ENCODE measurements at regions not wholly inside any gene's neighbourhood (a gene's known extent, or its start where the extent isn't known, plus 50 kb on each side); places are given as distances from the start of the nearest gene placed in this dataset.

DNA sequence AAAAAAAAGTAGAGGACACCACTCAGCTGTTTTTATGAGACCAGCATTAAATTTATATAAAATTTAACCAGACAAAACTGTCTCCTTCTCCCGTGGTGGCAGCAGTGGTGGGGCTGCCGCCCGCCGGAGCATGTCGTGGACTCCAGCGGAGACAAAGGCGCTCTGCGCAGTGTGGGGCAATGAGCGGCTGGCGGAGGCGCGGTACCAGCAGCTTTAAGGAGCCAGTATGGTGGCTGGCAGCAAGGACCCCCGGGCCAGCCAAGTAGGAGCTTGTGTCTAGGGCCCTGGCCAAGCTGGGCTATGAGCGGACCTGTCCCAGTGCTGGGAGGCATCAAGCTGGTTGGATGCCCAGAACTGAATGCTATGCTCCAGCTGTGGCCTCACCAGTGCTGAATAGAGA, 2102.9 kb downstream of the NCAM2 start:
- H3K36me3 ChIP-seq, result no peaks in the 10 kb centered on the region
- DNase-seq (ENCODE audit: low spot score in 2 of 2), result no peak
- 92% methylated on average over 14 of the region's 14 CpGs for WGBS
- TF ChIP-seq EP300 (IDR thresholded peaks at IDR 0.05) (no peak), POLR2AphosphoS5 (IDR thresholded peaks at IDR 0.05) (no peak), POLR2A (IDR thresholded peaks at IDR 0.05) (no peak)
- TF ChIP-seq, protein P1, sequence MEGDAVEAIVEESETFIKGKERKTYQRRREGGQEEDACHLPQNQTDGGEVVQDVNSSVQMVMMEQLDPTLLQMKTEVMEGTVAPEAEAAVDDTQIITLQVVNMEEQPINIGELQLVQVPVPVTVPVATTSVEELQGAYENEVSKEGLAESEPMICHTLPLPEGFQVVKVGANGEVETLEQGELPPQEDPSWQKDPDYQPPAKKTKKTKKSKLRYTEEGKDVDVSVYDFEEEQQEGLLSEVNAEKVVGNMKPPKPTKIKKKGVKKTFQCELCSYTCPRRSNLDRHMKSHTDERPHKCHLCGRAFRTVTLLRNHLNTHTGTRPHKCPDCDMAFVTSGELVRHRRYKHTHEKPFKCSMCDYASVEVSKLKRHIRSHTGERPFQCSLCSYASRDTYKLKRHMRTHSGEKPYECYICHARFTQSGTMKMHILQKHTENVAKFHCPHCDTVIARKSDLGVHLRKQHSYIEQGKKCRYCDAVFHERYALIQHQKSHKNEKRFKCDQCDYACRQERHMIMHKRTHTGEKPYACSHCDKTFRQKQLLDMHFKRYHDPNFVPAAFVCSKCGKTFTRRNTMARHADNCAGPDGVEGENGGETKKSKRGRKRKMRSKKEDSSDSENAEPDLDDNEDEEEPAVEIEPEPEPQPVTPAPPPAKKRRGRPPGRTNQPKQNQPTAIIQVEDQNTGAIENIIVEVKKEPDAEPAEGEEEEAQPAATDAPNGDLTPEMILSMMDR (IDR thresholded peaks at IDR 0.05), result no peak
- no peaks in the 10 kb centered on the region for H3K4me1 ChIP-seq
- H3K4me3 ChIP-seq, result no peak overlapping the region
- no peak overlapping the region for H3K27ac ChIP-seq
- H3K27me3 ChIP-seq, result no peaks in the 10 kb centered on the region
- H3K9me3 ChIP-seq, result no peaks in the 10 kb centered on the region

DNA sequence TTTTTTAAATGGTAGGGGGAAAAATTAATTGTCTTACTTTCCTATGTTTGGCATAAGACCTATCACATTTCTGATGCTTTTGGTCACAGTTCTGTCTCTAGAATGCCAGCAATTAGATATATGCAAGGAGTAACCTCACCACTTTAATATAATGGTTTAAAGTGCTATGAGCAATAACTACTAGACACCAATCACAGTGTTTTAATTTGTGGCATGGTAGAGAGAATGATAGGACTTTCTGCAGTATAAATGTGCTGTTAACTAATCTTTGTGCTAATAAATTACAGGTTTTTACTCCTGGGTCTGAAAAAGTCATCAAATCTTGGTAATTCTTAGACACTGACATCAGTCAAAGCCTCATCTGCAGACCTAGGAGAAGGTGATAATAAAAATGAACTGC, 2110.3 kb downstream of the NCAM2 start:
- Histone ChIP-seq H3K4me3 (no peak overlapping the region), H3K27me3 (no peaks in the 10 kb centered on the region), H3K27ac (no peak overlapping the region), H3K9me3 (no peaks in the 10 kb centered on the region), H3K36me3 (no peaks in the 10 kb centered on the region), H3K4me1 (no peaks in the 10 kb centered on the region)
- no peak for DNase-seq (ENCODE audit: low spot score in 2 of 2)
- TF ChIP-seq EP300 (IDR thresholded peaks at IDR 0.05) (no peak), POLR2AphosphoS5 (IDR thresholded peaks at IDR 0.05) (no peak), POLR2A (IDR thresholded peaks at IDR 0.05) (no peak)
- TF ChIP-seq, protein P1 (IDR thresholded peaks at IDR 0.05), result no peak

DNA sequence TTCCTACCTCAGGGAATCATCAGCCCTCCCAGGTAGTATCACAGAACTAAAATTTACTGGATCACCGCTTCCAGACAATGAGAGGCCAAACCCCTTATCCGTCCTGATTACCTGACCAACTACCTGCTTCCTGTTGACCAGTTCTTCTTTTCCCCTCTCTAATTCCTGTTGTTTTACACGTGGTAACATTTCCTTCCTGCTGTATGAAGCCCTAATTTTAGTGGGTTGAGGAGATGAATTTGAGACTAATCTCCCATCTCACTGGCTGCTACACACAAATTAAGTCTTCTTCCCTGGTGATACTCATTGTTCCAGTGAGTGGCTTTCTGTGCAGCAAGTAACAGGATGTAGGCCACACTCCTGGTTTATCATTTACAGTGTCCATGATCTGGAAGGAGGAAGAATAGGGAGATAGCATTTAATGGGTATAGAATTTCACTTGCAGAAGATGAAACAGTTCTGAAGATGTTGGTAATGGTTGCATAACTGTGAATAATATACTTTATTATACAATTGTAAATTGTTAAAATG, 2112.9 kb downstream of the NCAM2 start:
- TF ChIP-seq, protein P1 (IDR thresholded peaks at IDR 0.05), result no peak
- no peak for TF ChIP-seq POLR2A (IDR thresholded peaks at IDR 0.05)
- Histone ChIP-seq H3K27me3 (no peaks in the 10 kb centered on the region), H3K4me3 (no peak overlapping the region), H3K27ac (no peak overlapping the region), H3K9me3 (no peaks in the 10 kb centered on the region), H3K4me1 (no peaks in the 10 kb centered on the region), H3K36me3 (no peaks in the 10 kb centered on the region)
- 65% methylated on average over 3 of the region's 3 CpGs for WGBS
- DNase-seq (ENCODE audit: low spot score in 2 of 2), result no peak

DNA sequence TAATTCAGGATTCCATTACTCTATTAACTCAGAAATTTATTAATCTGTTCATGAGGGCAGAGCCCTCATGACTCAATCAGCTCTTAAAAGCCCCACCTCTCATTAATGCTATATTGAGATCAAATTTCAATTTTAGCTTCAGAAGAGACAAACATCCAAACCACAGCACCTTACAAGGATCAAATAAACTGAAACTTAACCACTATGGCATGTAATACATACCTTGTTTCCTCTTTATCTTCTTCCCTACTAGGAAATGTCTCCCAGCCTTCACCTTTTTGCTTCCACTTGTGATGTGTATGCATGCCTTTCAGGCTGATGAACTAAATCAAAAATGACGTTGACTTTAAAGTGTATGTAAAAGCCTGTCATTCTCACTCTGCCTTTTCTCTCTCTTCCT, 2121.3 kb downstream of the NCAM2 start:
- WGBS, result 33% methylated on average over 1 of the region's 1 CpG
- Histone ChIP-seq H3K4me1 (no peaks in the 10 kb centered on the region), H3K4me3 (no peak overlapping the region), H3K36me3 (no peaks in the 10 kb centered on the region), H3K9me3 (no peaks in the 10 kb centered on the region), H3K27ac (no peak overlapping the region), H3K27me3 (no peaks in the 10 kb centered on the region)
- no peak for TF ChIP-seq EP300 (IDR thresholded peaks at IDR 0.05)
- TF ChIP-seq POLR2A (IDR thresholded peaks at IDR 0.05), result no peak
- TF ChIP-seq POLR2AphosphoS5 (IDR thresholded peaks at IDR 0.05), result no peak
- TF ChIP-seq, protein P1 (IDR thresholded peaks at IDR 0.05), result no peak
- no peak for DNase-seq (ENCODE audit: low spot score in 2 of 2)

DNA sequence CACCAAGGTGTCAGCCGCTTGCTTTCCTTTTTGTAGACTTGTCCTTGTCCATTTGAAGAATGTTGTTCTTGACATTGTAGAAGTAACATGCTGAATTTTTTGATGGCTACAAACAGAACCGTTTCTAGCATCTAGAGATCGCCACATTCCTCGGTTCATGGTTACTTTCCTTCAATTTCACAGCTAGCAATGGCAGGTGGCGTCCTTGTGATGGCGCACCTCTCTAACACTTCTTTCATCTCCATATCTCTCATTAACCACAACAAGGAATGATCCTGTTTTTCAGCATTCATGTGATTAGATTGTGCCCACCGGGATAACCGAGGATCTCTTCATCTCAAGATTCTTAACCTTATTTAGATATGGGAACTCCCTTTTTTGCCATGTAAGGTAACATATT, 2129.8 kb downstream of the NCAM2 start:
- H3K4me3 ChIP-seq, result no peak overlapping the region
- H3K27ac ChIP-seq, result no peak overlapping the region
- TF ChIP-seq EP300 (IDR thresholded peaks at IDR 0.05) (no peak), POLR2AphosphoS5 (IDR thresholded peaks at IDR 0.05) (no peak), POLR2A (IDR thresholded peaks at IDR 0.05) (no peak)
- TF ChIP-seq, protein P1 (IDR thresholded peaks at IDR 0.05), result no peak
- no peaks in the 10 kb centered on the region for H3K27me3 ChIP-seq
- no peaks in the 10 kb centered on the region for H3K9me3 ChIP-seq
- no peaks in the 10 kb centered on the region for H3K36me3 ChIP-seq
- H3K4me1 ChIP-seq, result no peaks in the 10 kb centered on the region
- WGBS, result 86% methylated on average over 8 of the region's 8 CpGs
- no peak for DNase-seq (ENCODE audit: low spot score in 2 of 2)

Measured in suprapubic skin (tissue), 4 donors.